LHCN-M2 (cell line): ENCODE measurements at regions not wholly inside any gene's neighbourhood (a gene's known extent, or its start where the extent isn't known, plus 50 kb on each side); places are given as distances from the start of the nearest gene placed in this dataset.
A peak's percentile ranks its signal among the peaks of the same experiment; 100 is the strongest.
"Not testable (repeated sequence)": the region's sequence is repeated elsewhere in the genome, so short reads cannot be mapped to it uniquely, and the experiment has no call there.

ENCODE experiments used
- DNase-seq: peaks from one replicate; pipeline ENCODE4 v3.0.0-alpha.2; 2012; ENCODE audit warnings: low read depth

GRCh38 chr1:60950224-60951063, 131.9 kb upstream of the NFIA start:
- DNase-seq = peak; percentile 6

DNA sequence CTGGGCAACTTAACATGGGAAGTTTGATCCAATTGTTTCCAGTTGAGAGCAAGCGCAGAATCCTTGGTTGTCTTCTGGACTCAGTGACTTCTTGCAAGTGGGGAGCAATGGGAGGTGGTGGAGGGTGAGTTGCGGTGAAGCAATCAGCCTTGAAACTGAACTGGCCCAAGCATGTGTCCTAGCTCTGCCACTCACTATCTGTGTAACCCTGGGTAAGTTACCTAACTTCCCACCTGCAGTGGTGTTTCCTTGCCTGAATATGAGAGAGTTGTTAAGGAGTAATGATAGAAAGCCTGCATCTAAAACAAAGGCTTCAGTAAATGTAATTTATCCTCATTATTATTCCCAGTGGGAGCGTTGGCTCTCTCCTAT, 132.5 kb upstream of the NFIA start:
- DNase-seq = no peak

GRCh38 chr1:60949154-60949825, 133.1 kb upstream of the NFIA start:
- DNase-seq = no peak

DNA sequence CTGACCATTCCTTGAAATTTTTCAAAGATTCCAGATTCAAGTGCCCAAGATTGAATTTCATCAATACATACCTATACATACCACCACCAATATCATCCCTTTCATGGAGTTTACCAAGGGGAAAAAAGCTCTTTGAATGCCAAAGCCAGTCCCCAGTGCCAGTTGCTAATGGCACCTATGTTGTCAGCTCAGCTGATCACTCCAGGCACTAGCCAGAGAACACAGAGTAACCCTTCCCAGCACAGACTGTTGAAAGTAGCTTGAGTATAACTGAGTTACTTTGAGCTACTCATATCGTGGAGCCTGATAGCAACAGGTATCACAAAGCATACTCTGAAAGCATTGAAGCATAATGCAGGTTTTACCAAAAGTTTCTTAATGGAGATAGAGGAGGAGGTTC, 133.9 kb upstream of the NFIA start:
- no peak for DNase-seq

DNA sequence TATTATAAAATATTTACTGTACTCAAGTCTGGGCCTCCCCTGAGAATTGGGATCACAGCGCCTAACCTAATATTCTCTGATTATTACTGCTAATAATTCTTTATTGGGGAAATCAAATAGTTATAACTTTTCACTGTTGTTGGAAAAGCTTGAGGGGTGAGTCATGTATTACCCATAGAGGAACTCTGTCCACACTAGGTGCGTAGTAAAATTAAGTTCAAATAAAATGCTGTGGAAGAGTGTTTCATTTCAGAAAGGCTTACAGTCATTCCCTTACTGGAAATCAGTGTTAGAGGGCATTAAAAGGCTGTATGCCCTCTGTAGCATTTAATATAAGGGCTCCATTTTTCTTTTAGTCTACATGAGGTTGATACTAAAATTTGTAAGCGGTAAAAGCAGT, 135.0 kb upstream of the NFIA start:
- DNase-seq = no peak

- DNase-seq = no peak
Observed at GRCh38 chr1:60942896-60943638, 139.3 kb upstream of the NFIA start.

DNA sequence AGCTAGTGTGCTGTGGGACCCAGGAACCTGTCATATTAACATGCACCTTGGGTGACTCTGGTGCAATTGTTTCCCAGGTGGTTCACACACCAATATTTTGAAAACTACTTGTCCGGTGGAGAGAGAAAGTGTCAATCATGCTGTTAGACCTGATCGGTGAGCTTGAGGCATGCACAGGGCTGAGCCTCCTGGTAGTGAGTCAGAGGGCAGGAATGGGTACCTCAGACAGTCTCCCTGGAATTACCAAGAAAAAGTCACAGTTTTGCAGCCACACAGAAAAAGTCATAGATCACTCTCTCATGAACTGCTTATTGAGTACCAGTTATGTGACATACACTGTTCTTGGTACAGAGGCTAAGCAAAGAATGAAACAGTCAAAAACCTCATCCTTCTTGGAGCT, 140.1 kb upstream of the NFIA start:
- no peak for DNase-seq

DNA sequence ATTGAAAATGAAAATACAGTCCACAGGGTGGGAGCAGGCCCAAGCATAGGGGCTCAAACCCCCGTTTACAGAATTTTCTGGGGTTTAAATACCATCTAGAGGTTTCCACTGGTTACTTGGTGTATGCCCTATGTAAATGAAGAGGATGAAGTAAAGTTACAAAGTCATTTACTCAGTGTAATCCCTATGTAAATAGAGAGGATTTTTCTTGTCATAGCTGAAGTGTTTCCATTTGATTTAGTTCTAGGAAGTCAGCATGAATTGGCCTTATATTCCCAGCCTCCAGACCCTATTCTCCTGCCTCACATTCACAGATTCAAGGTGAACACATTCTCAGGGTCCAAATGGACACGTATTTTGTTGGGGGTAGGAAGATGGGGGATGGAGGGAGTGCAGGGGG, 141.7 kb upstream of the NFIA start:
- DNase-seq = not testable (repeated sequence)

- no peak for DNase-seq
Observed at GRCh38 chr1:60937720-60938119, 144.6 kb upstream of the NFIA start.

- no peak for DNase-seq
Observed at GRCh38 chr1:60936591-60937342, 145.6 kb upstream of the NFIA start.

DNA sequence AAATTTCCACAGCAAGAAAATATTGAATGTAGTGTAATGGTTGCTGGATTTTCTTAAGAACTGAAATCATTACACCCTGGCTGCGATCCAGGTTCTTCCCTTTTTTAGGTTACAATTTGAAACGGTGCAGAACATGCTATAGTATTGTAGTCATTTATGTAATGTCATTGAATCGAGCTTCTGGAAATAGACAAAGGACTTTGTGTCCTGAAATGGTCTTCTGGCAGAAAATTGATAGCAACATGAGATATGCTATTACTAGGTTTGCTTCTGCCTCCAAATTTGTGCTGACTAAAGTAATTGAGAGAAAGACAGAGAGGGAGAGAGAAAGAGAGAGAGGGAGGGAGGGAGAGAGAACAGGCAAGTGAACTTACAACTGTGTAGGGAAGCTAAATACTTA, 146.2 kb upstream of the NFIA start:
- no peak for DNase-seq

GRCh38 chr1:60935599-60936110, 146.7 kb upstream of the NFIA start:
- no peak for DNase-seq

- DNase-seq = no peak
Observed at GRCh38 chr1:60930130-60930529, 152.2 kb upstream of the NFIA start.

- no peak for DNase-seq
Observed at GRCh38 chr1:60924964-60925798, 157.2 kb upstream of the NFIA start.

GRCh38 chr1:60924165-60924564, 158.2 kb upstream of the NFIA start:
- no peak for DNase-seq

DNA sequence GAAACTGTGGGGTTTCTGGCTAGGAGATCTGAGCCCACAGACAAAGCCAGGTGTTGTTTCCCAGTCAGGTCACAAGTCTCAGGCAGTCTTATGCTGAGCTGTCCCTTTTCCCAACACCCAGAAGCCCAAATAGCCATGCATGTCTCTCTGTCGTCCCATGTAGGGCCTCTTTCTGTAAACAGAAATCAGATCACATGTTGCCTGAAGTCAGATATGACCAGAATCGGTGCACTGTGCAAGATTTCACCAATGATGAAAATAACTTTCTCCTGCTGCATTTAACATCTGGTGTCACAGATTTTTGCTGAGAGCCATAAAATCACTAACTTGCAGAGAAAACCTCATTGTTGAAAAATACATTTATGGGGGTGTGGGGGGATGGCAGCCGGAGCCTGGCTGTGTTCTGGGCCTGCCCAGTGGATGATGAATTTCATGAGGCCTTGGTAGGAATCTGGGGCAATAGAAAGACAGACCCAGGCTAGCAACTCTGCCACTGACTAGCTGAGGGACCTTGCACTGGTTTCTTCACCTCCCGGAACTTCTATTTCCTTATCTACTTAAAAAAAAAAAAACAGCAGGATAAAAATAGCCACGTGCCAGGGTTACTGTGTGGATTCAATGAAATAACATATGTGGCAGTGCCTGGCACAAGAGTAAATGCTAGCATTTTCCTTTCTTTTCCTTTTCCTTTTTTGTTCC, 158.8 kb upstream of the NFIA start:
- DNase-seq = no peak

GRCh38 chr1:60922304-60922703, 160.1 kb upstream of the NFIA start:
- DNase-seq = no peak

- no peak for DNase-seq
Observed at GRCh38 chr1:60921175-60921574, 161.2 kb upstream of the NFIA start.

- DNase-seq = no peak
Observed at GRCh38 chr1:60920561-60920960, 161.8 kb upstream of the NFIA start.

DNA sequence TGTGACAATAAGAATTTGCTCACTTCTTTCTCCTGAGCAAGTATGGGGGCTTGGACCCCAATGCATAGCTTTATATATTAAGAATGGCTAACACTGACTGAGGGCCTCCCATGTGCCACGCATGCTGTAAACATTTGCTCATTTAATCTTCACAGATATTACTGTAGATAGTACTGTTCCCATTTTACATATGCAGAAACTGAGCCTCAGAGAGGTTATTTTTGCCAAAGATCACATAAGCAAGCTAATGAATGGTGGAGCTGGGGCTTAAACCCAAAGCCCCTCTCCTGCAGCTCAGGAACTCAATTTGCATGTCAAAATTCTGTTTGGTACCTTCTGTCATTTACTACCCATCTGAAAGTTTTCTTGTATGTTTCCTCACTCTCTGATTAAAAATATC, 163.5 kb upstream of the NFIA start:
- DNase-seq = no peak
